Fibroblast of lung (primary cell): ENCODE measurements at regions not wholly inside any gene's neighbourhood (a gene's known extent, or its start where the extent isn't known, plus 50 kb on each side); places are given as distances from the start of the nearest gene placed in this dataset.
A peak's percentile ranks its signal among the peaks of the same experiment; 100 is the strongest.

ENCODE experiments used
- DNase-seq, 2 donors: peaks; one replicate each; pipeline versions ENCODE4 v3.0.0 to v3.0.0-alpha.2; 2010; ENCODE audit warnings: low read depth in 2 of 2
- H2AFZ ChIP-seq: 2 replicates; pipeline ENCODE4 v1.5.1; 2012; ENCODE audit warnings: low read length, control low read depth, inconsistent platforms
- H3K27ac ChIP-seq: 2 replicates; pipeline ENCODE4 v1.5.1; 2011; ENCODE audit warnings: low read length, control low read depth; ENCODE audit not compliant: insufficient read depth
- H3K27me3 ChIP-seq: 2 replicates; pipeline ENCODE4 v1.5.1; 2011; ENCODE audit warnings: mild to moderate bottlenecking, low read length; ENCODE audit not compliant: control insufficient read depth, insufficient read depth
- H3K36me3 ChIP-seq: 2 replicates; pipeline ENCODE4 v1.5.1; 2011; ENCODE audit warnings: low read length; ENCODE audit not compliant: control insufficient read depth, insufficient read depth
- H3K4me1 ChIP-seq: 2 replicates; pipeline ENCODE4 v1.5.1; 2011; ENCODE audit warnings: low read length; ENCODE audit not compliant: control insufficient read depth, insufficient read depth; ENCODE audit errors: extremely low read depth
- H3K4me2 ChIP-seq: 2 replicates; pipeline ENCODE4 v1.5.1; 2011; ENCODE audit warnings: low read length, control low read depth; ENCODE audit not compliant: insufficient read depth; ENCODE audit errors: extremely low read depth
- H3K4me3 ChIP-seq, 4 experiments: fragments of 200-600 bp in 1 of 4; sonication (generic) in 1 of 4; replicated peaks in 1 of 4; 2 replicates each; pipeline ENCODE4 v1.5.1; 2011 to 2016; ENCODE audit warnings: low read length in 4 of 4, low read depth in 3 of 4, mild to moderate bottlenecking in 3 of 4, control low read depth in 2 of 4, inconsistent platforms in 1 of 4, mixed read lengths in 1 of 4; ENCODE audit not compliant: insufficient read depth in 1 of 4; ENCODE audit errors: control extremely low read depth in 1 of 4
- H3K79me2 ChIP-seq: 2 replicates; pipeline ENCODE4 v1.5.1; 2012; ENCODE audit warnings: mild to moderate bottlenecking, low read length, inconsistent platforms; ENCODE audit not compliant: control insufficient read depth, insufficient read depth
- H3K9ac ChIP-seq: 2 replicates; pipeline ENCODE4 v1.5.1; 2011; ENCODE audit warnings: mild to moderate bottlenecking, low read length, control low read depth; ENCODE audit not compliant: insufficient read depth
- H3K9me3 ChIP-seq: 2 replicates; pipeline ENCODE4 v1.5.1; 2012; ENCODE audit warnings: low read depth, low read length; ENCODE audit not compliant: control insufficient read depth, insufficient read depth
- H4K20me1 ChIP-seq: 2 replicates; pipeline ENCODE4 v1.5.1; 2011; ENCODE audit warnings: low read length; ENCODE audit not compliant: control insufficient read depth, insufficient read depth; ENCODE audit errors: extremely low read depth
- EZH2 ChIP-seq: IDR thresholded peaks from 2 replicates; pipeline ENCODE4 v1.5.1; 2012; ENCODE audit warnings: low read length, control low read depth, mild to moderate bottlenecking; ENCODE audit errors: missing control alignments
- TF ChIP-seq, protein P1 (sequence below), 2 donors: IDR thresholded peaks in 1 of 2; conservative IDR thresholded peaks in 1 of 2; 1 replicate in 1 of 2; 2 replicates in 1 of 2; pipeline ENCODE4 v1.5.1; 2011 to 2012; ENCODE audit warnings: low read length in 2 of 2, control low read depth in 1 of 2, inconsistent platforms in 1 of 2, low read depth in 1 of 2, mild to moderate bottlenecking in 1 of 2

DNA sequence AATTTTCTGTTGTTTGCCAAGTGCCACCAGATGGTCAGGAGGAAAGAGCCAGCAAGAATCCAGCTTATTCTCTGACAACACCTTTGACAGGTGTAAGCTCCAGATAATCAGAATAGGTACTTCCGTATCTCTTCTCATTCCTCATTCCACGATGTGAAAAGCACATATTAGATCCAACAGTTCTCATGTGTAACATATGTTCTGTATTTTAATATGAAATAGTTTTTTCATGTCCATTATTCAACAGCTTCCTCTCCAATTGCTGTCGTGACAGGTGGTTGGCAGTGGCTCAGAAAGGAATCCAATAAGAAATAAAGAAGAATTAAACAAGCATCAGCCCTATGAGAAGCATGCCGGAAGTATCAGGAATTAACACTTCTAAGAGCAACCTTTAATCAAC, 1624.7 kb downstream of the MRPL39 start:
- H3K9me3 ChIP-seq: no peaks in the 10 kb centered on the region
- H3K4me3 ChIP-seq: no peak overlapping the region
- H3K9ac ChIP-seq: no peak overlapping the region
- no peak for TF ChIP-seq EZH2
- TF ChIP-seq, protein P1, sequence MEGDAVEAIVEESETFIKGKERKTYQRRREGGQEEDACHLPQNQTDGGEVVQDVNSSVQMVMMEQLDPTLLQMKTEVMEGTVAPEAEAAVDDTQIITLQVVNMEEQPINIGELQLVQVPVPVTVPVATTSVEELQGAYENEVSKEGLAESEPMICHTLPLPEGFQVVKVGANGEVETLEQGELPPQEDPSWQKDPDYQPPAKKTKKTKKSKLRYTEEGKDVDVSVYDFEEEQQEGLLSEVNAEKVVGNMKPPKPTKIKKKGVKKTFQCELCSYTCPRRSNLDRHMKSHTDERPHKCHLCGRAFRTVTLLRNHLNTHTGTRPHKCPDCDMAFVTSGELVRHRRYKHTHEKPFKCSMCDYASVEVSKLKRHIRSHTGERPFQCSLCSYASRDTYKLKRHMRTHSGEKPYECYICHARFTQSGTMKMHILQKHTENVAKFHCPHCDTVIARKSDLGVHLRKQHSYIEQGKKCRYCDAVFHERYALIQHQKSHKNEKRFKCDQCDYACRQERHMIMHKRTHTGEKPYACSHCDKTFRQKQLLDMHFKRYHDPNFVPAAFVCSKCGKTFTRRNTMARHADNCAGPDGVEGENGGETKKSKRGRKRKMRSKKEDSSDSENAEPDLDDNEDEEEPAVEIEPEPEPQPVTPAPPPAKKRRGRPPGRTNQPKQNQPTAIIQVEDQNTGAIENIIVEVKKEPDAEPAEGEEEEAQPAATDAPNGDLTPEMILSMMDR (conservative IDR thresholded peaks at IDR 0.05 in 1 of 2, IDR thresholded peaks at IDR 0.05 in 1 of 2; ENCODE audit: low read depth in 1 of 2, low read length in 2 of 2): no peak
- no peak overlapping the region for H3K4me2 ChIP-seq
- H3K27me3 ChIP-seq: no peaks in the 10 kb centered on the region
- no peak for DNase-seq
- no peaks in the 10 kb centered on the region for H3K36me3 ChIP-seq
- no peaks in the 10 kb centered on the region for H3K4me1 ChIP-seq
- no peak overlapping the region for H2AFZ ChIP-seq
- H3K27ac ChIP-seq: no peak overlapping the region
- H4K20me1 ChIP-seq: no peaks in the 10 kb centered on the region
- no peaks in the 10 kb centered on the region for H3K79me2 ChIP-seq

DNA sequence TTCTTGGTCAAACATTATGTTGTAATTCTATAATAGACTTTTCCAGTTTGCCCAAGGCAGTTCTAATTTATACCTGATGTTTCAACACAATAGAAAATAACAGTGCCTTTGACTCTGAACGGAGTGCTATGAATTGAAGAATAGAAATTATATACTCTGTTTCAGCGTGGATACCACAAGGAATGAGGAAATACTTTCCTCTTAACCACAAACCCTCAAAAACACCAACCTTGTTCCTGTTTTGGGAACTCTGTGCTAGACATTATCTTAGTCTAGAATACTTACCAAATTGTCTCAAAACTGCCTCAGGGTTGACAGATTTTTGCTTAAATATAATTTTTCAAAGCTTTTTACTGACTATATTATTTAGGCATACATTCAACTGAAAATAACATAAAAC, 1629.3 kb downstream of the MRPL39 start:
- no peak overlapping the region for H3K4me2 ChIP-seq

DNA sequence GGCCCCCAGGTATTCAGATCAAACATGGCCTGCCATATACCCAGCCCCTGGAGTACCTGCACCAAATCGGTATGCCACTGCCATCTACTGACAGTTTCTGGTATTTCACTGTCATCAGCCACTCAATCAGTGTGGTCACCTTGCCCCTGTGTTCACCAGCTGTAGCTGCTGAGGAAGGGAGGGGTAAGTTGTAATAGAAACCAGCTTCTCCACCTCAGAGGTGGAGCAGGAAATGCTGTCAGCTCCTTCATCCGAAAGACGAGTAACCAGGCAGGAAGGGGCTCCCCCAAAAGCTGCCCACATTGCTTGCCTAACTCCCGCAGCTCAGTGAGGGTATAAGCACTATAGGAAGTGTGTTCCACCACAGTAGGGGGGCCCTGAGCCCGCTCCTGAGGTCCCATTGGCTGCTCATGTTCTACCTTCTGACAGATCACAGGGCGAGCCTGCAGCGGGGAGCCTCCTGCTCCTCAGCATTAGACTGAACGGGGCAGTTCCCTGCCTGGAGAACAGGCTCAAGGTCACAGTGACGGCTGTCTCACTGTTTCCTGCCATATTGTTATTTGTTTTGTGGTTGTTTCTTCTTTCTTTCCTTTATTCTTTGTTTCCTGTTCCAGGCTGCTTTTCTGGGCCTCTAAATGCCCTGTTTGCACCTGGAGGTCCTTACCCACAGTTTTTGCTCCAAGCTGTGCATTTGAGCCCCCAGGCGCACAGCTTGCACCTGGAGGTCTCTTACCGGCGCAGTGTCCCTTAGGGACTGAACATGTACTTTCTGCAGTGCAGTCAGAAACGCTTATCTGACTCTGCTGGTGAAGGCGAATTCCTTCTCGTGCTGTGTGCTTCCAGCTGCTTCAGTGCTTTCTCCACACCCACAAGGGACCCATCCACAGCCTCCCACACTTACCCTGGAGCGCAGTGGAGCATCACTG, 1638.3 kb downstream of the MRPL39 start:
- Histone ChIP-seq H3K4me2 (no peak overlapping the region), H3K9ac (no peak overlapping the region), H3K9me3 (no peaks in the 10 kb centered on the region), H4K20me1 (no peaks in the 10 kb centered on the region), H3K4me3 (no peak overlapping the region), H3K4me1 (no peaks in the 10 kb centered on the region), H3K79me2 (no peaks in the 10 kb centered on the region), H3K27me3 (no peaks in the 10 kb centered on the region), H3K36me3 (no peaks in the 10 kb centered on the region), H3K27ac (no peak overlapping the region), H2AFZ (no peak overlapping the region)
- DNase-seq: peak; percentile 12 to 29
- TF ChIP-seq EZH2: no peak
- TF ChIP-seq, protein P1 (conservative IDR thresholded peaks at IDR 0.05 in 1 of 2, IDR thresholded peaks at IDR 0.05 in 1 of 2; ENCODE audit: low read depth in 1 of 2, low read length in 2 of 2): peak in 1 of 2 donors; percentile 59

More for the DNA sequence above, 1629.3 kb downstream of the MRPL39 start:
- H3K4me1 ChIP-seq: no peaks in the 10 kb centered on the region
- H4K20me1 ChIP-seq: no peaks in the 10 kb centered on the region
- peak in 1 of 2 donors; percentile 41 for DNase-seq
- H3K79me2 ChIP-seq: no peaks in the 10 kb centered on the region
- H3K27me3 ChIP-seq: no peaks in the 10 kb centered on the region
- no peaks in the 10 kb centered on the region for H3K36me3 ChIP-seq
- TF ChIP-seq EZH2: no peak
- TF ChIP-seq, protein P1 (conservative IDR thresholded peaks at IDR 0.05 in 1 of 2, IDR thresholded peaks at IDR 0.05 in 1 of 2; ENCODE audit: low read depth in 1 of 2, low read length in 2 of 2): no peak
- H3K9me3 ChIP-seq: no peaks in the 10 kb centered on the region
- H2AFZ ChIP-seq: no peak overlapping the region
- H3K4me3 ChIP-seq: no peak overlapping the region
- no peak overlapping the region for H3K27ac ChIP-seq
- H3K9ac ChIP-seq: no peak overlapping the region
